WTC11 (cell line): ENCODE measurements at regions not wholly inside any gene's neighbourhood (a gene's known extent, or its start where the extent isn't known, plus 50 kb on each side); places are given as distances from the start of the nearest gene placed in this dataset.

Experiments used
- ATAC-seq: fragments of 200-7000 bp; cut with Tn5 transposase; 2 replicates; pipeline ENCODE4 v1.10.0; 2021; ENCODE audit warnings: mild to moderate bottlenecking, moderate library complexity
- CTCF ChIA-PET: fragments of 300-600 bp; sonication (Branson Sonifier 250); formaldehyde crosslinking; loops from one replicate; lab custom pipeline; 2021; ENCODE audit warnings: antibody characterized with exemption; lab: Charles Lee
- POLR2A ChIA-PET: fragments of 350-600 bp; sonication (Branson Sonifier 250); formaldehyde crosslinking; loops from one replicate; lab custom pipeline; 2021; ENCODE audit warnings: antibody characterized with exemption; lab: Charles Lee
- DNase-seq: peaks from one replicate; pipeline ENCODE4 v3.0.0; 2021; ENCODE audit warnings: low spot score
- H3K27ac Mint-ChIP-seq: 2 replicates; pipeline ENCODE4 v1.8.0; 2021; ENCODE audit warnings: mixed read lengths
- H3K27me3 Mint-ChIP-seq: 2 replicates; pipeline ENCODE4 v1.8.0; 2021; ENCODE audit warnings: low read depth, mild to moderate bottlenecking, moderate library complexity, mixed read lengths
- H3K36me3 Mint-ChIP-seq: 2 replicates; pipeline ENCODE4 v1.8.0; 2021; ENCODE audit warnings: mixed read lengths
- H3K4me1 Mint-ChIP-seq: 2 replicates; pipeline ENCODE4 v1.8.0; 2022; ENCODE audit warnings: mixed read lengths
- H3K4me3 Mint-ChIP-seq: 2 replicates; pipeline ENCODE4 v1.8.0; 2021; ENCODE audit warnings: mild to moderate bottlenecking, moderate library complexity, mixed read lengths
- H3K9me3 Mint-ChIP-seq: 2 replicates; pipeline ENCODE4 v1.8.0; 2021; ENCODE audit warnings: mixed read lengths
- CREB1 ChIP-seq: sonication (generic); formaldehyde crosslinking; IDR thresholded peaks from 2 replicates; pipeline ENCODE4 v1.8.0; 2023; ENCODE audit warnings: mild to moderate bottlenecking, missing genetic modification reagents
- ELF4 ChIP-seq: sonication (generic); formaldehyde crosslinking; IDR thresholded peaks from 2 replicates; pipeline ENCODE4 v1.8.1; 2022; ENCODE audit warnings: low read depth, mild to moderate bottlenecking, moderate library complexity, missing genetic modification reagents
- ESRRA ChIP-seq: sonication (generic); formaldehyde crosslinking; IDR thresholded peaks from 2 replicates; pipeline ENCODE4 v1.8.1; 2022; ENCODE audit warnings: mild to moderate bottlenecking, missing genetic modification reagents, borderline replicate concordance
- ETV6 ChIP-seq: sonication (generic); formaldehyde crosslinking; IDR thresholded peaks from 2 replicates; pipeline ENCODE4 v1.8.1; 2022; ENCODE audit warnings: mild to moderate bottlenecking, missing genetic modification reagents
- FOXJ3 ChIP-seq: sonication (generic); formaldehyde crosslinking; IDR thresholded peaks from 2 replicates; pipeline ENCODE4 v1.9.0; 2021; ENCODE audit warnings: missing genetic modification reagents, mild to moderate bottlenecking, borderline replicate concordance
- FOXP1 ChIP-seq: sonication (generic); formaldehyde crosslinking; IDR thresholded peaks from 2 replicates; pipeline ENCODE4 v1.8.0; 2022; ENCODE audit warnings: missing genetic modification reagents, mild to moderate bottlenecking, moderate library complexity, borderline replicate concordance
- GABPB1 ChIP-seq: sonication (generic); formaldehyde crosslinking; IDR thresholded peaks from 2 replicates; pipeline ENCODE4 v1.8.1; 2023; ENCODE audit warnings: mild to moderate bottlenecking, missing genetic modification reagents
- GRHL2 ChIP-seq: fragments of 250-450 bp; sonication (Bioruptor Pico); IDR thresholded peaks from 2 replicates; pipeline ENCODE4 v1.8.0; 2022; ENCODE audit warnings: mild to moderate bottlenecking, moderate library complexity; ENCODE audit not compliant: insufficient replicate concordance, severe bottlenecking
- IRF2 ChIP-seq: sonication (generic); formaldehyde crosslinking; IDR thresholded peaks from 2 replicates; pipeline ENCODE4 v1.8.0; 2022; ENCODE audit warnings: low read depth, missing genetic modification reagents, borderline replicate concordance
- MYBL2 ChIP-seq: sonication (generic); formaldehyde crosslinking; IDR thresholded peaks from 2 replicates; pipeline ENCODE4 v1.8.1; 2023; ENCODE audit warnings: mild to moderate bottlenecking, moderate library complexity, missing genetic modification reagents
- NR1H2 ChIP-seq: sonication (generic); formaldehyde crosslinking; IDR thresholded peaks from 2 replicates; pipeline ENCODE4 v1.9.0; 2021; ENCODE audit warnings: mild to moderate bottlenecking, moderate library complexity, missing genetic modification reagents
- PRRX2 ChIP-seq: fragments of 250-450 bp; sonication (Bioruptor Pico); IDR thresholded peaks from 2 replicates; pipeline ENCODE4 v1.8.0; 2021; ENCODE audit warnings: mild to moderate bottlenecking
- SMAD4 ChIP-seq: sonication (generic); formaldehyde crosslinking; IDR thresholded peaks from 2 replicates; pipeline ENCODE4 v1.8.0; 2022; ENCODE audit warnings: mild to moderate bottlenecking, missing genetic modification reagents
- ZNF423 ChIP-seq: fragments of 250-450 bp; sonication (Bioruptor Pico); IDR thresholded peaks from 2 replicates; pipeline ENCODE4 v2.1.2; 2022; ENCODE audit warnings: mild to moderate bottlenecking, moderate library complexity
- ZNF671 ChIP-seq: fragments of 250-450 bp; sonication (Bioruptor Pico); IDR thresholded peaks from 2 replicates; pipeline ENCODE4 v1.8.0; 2021; ENCODE audit warnings: mild to moderate bottlenecking
- TF ChIP-seq, protein P1 (sequence below): fragments of 200-600 bp; IDR thresholded peaks from 2 replicates; pipeline ENCODE4 v1.8.0; 2022; ENCODE audit warnings: antibody characterized with exemption
- TF ChIP-seq, protein P2 (sequence below): fragments of 250-450 bp; sonication (Bioruptor Pico); IDR thresholded peaks from 2 replicates; pipeline ENCODE4 v1.9.0; 2021; ENCODE audit warnings: mild to moderate bottlenecking
- TF ChIP-seq, protein P3 (sequence below): sonication (generic); formaldehyde crosslinking; conservative IDR thresholded peaks from 2 replicates; pipeline ENCODE4 v1.8.1; 2022; ENCODE audit warnings: mild to moderate bottlenecking, missing genetic modification reagents
- TF ChIP-seq, protein P4 (sequence below): sonication (generic); formaldehyde crosslinking; IDR thresholded peaks from 2 replicates; pipeline ENCODE4 v1.8.0; 2023; ENCODE audit warnings: missing genetic modification reagents, mild to moderate bottlenecking, borderline replicate concordance

DNA sequence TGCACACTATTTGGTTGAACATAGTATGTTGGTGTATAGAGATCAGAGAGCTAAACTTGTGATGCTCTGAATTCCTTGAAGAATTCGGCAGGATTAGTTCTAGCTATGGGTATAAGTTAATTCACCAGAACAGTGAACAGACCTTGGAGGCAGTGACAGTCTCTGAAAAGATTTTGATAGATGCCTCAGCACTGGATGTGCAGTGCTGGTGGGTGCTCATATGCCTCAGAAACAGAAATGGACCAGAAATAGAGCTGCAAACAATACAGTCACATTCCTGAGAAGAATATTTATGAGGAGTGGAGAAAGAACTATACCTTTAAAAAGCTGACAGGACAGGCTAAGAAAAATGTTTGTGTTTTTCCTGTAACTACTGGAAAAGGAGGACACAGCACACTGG is 747.7 kb downstream of the KCTD16 start:
- Mint-ChIP-seq H3K36me3 (no peaks in the 10 kb centered on the region), H3K27ac (no peak overlapping the region), H3K9me3 (no peaks in the 10 kb centered on the region), H3K4me3 (no peak overlapping the region), H3K4me1 (no peaks in the 10 kb centered on the region), H3K27me3 (no peaks in the 10 kb centered on the region)
- DNase-seq (no peak), ATAC-seq (no peak)
- CTCF ChIA-PET = interaction anchor here (1.1 kb wide), 1 partner anchor 431 kb away, joined by 3 read pairs; no protein-coding TSS in a partner anchor
- no peak for TF ChIP-seq GRHL2
- TF ChIP-seq PRRX2 (CRISPR knock-in tag) = no peak
- no peak for TF ChIP-seq NR1H2 (CRISPR knock-in tag)
- TF ChIP-seq ELF4 (CRISPR knock-in tag) = no peak
- TF ChIP-seq, protein P1, sequence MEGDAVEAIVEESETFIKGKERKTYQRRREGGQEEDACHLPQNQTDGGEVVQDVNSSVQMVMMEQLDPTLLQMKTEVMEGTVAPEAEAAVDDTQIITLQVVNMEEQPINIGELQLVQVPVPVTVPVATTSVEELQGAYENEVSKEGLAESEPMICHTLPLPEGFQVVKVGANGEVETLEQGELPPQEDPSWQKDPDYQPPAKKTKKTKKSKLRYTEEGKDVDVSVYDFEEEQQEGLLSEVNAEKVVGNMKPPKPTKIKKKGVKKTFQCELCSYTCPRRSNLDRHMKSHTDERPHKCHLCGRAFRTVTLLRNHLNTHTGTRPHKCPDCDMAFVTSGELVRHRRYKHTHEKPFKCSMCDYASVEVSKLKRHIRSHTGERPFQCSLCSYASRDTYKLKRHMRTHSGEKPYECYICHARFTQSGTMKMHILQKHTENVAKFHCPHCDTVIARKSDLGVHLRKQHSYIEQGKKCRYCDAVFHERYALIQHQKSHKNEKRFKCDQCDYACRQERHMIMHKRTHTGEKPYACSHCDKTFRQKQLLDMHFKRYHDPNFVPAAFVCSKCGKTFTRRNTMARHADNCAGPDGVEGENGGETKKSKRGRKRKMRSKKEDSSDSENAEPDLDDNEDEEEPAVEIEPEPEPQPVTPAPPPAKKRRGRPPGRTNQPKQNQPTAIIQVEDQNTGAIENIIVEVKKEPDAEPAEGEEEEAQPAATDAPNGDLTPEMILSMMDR = no peak
- no peak for TF ChIP-seq SMAD4 (CRISPR knock-in tag)
- TF ChIP-seq ZNF423 = no peak
- POLR2A ChIA-PET = no interaction called here

DNA sequence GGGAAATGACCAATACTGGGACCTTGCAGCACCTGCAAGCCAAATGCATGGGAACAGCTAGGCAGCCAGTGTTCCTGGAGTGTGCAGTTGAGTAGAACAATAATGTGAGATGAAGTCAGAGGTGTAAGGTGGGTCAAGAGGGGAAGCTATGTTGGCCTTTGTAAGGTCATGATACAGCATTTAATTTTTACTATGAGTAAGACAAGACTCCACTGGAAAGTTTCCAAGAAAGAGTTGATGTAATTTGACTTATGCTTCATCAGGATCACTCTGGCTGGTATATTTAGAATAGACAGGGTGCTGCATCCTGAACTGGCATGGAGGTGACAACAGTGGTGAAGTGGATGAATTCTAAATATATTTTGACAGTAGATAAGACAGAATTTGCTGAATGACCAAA is 744.8 kb downstream of the KCTD16 start:
- Mint-ChIP-seq H3K27ac (no peak overlapping the region), H3K4me3 (no peak overlapping the region), H3K4me1 (no peaks in the 10 kb centered on the region), H3K27me3 (no peaks in the 10 kb centered on the region), H3K36me3 (no peaks in the 10 kb centered on the region), H3K9me3 (peaks cover 8% of the 10 kb centered on the region)
- CTCF ChIA-PET = no interaction called here
- POLR2A ChIA-PET = no interaction called here
- ATAC-seq (no peak), DNase-seq (no peak)
- TF ChIP-seq, protein P2, sequence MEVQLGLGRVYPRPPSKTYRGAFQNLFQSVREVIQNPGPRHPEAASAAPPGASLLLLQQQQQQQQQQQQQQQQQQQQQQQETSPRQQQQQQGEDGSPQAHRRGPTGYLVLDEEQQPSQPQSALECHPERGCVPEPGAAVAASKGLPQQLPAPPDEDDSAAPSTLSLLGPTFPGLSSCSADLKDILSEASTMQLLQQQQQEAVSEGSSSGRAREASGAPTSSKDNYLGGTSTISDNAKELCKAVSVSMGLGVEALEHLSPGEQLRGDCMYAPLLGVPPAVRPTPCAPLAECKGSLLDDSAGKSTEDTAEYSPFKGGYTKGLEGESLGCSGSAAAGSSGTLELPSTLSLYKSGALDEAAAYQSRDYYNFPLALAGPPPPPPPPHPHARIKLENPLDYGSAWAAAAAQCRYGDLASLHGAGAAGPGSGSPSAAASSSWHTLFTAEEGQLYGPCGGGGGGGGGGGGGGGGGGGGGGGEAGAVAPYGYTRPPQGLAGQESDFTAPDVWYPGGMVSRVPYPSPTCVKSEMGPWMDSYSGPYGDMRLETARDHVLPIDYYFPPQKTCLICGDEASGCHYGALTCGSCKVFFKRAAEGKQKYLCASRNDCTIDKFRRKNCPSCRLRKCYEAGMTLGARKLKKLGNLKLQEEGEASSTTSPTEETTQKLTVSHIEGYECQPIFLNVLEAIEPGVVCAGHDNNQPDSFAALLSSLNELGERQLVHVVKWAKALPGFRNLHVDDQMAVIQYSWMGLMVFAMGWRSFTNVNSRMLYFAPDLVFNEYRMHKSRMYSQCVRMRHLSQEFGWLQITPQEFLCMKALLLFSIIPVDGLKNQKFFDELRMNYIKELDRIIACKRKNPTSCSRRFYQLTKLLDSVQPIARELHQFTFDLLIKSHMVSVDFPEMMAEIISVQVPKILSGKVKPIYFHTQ (CRISPR knock-in tag) = no peak
- TF ChIP-seq MYBL2 (CRISPR knock-in tag) (no peak), ETV6 (CRISPR knock-in tag) (no peak), ZNF671 (CRISPR knock-in tag) (no peak), FOXP1 (CRISPR knock-in tag) (no peak), GABPB1 (CRISPR knock-in tag) (no peak), ESRRA (CRISPR knock-in tag) (no peak), FOXJ3 (CRISPR knock-in tag) (no peak)
- TF ChIP-seq, protein P3, sequence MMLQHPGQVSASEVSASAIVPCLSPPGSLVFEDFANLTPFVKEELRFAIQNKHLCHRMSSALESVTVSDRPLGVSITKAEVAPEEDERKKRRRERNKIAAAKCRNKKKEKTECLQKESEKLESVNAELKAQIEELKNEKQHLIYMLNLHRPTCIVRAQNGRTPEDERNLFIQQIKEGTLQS (CRISPR knock-in tag) = no peak

DNA sequence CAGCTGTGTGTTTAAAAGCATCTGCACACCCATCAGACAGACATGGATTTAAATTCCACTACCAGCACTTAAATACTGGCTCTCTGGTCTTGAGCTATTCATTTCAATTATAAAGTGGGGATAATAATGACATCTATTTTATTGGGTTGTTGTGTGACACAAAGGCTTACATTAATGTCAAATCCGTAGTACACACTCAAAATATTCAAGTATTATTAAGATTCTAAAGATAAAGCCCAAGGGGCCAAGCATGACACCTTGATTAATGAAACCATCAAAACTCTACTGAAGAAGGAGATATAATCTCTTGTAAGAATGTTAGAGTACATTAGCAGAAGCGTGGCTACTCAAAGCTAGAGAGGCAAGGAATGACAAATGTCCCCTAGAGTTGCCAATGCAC is 743.0 kb downstream of the KCTD16 start:
- H3K27ac Mint-ChIP-seq = no peak overlapping the region
- ChIA-PET CTCF (no interaction called here), POLR2A (no interaction called here)
- H3K36me3 Mint-ChIP-seq = no peaks in the 10 kb centered on the region
- ATAC-seq (no peak), DNase-seq (no peak)
- H3K4me3 Mint-ChIP-seq = no peak overlapping the region
- H3K9me3 Mint-ChIP-seq = peaks cover 10% of the 10 kb centered on the region
- no peaks in the 10 kb centered on the region for H3K27me3 Mint-ChIP-seq
- no peaks in the 10 kb centered on the region for H3K4me1 Mint-ChIP-seq
- TF ChIP-seq, protein P1 = no peak
- TF ChIP-seq CREB1 (CRISPR knock-in tag) (no peak), IRF2 (CRISPR knock-in tag) (no peak), MYBL2 (CRISPR knock-in tag) (no peak)
- TF ChIP-seq, protein P2 (CRISPR knock-in tag) = no peak
- TF ChIP-seq, protein P4, sequence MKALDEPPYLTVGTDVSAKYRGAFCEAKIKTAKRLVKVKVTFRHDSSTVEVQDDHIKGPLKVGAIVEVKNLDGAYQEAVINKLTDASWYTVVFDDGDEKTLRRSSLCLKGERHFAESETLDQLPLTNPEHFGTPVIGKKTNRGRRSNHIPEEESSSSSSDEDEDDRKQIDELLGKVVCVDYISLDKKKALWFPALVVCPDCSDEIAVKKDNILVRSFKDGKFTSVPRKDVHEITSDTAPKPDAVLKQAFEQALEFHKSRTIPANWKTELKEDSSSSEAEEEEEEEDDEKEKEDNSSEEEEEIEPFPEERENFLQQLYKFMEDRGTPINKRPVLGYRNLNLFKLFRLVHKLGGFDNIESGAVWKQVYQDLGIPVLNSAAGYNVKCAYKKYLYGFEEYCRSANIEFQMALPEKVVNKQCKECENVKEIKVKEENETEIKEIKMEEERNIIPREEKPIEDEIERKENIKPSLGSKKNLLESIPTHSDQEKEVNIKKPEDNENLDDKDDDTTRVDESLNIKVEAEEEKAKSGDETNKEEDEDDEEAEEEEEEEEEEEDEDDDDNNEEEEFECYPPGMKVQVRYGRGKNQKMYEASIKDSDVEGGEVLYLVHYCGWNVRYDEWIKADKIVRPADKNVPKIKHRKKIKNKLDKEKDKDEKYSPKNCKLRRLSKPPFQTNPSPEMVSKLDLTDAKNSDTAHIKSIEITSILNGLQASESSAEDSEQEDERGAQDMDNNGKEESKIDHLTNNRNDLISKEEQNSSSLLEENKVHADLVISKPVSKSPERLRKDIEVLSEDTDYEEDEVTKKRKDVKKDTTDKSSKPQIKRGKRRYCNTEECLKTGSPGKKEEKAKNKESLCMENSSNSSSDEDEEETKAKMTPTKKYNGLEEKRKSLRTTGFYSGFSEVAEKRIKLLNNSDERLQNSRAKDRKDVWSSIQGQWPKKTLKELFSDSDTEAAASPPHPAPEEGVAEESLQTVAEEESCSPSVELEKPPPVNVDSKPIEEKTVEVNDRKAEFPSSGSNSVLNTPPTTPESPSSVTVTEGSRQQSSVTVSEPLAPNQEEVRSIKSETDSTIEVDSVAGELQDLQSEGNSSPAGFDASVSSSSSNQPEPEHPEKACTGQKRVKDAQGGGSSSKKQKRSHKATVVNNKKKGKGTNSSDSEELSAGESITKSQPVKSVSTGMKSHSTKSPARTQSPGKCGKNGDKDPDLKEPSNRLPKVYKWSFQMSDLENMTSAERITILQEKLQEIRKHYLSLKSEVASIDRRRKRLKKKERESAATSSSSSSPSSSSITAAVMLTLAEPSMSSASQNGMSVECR (CRISPR knock-in tag) = no peak
